ENCODE measurements at regions not wholly inside any gene's neighbourhood (a gene's known extent, or its start where the extent isn't known, plus 50 kb on each side); places are given as distances from the start of the nearest gene placed in this dataset.

- Histone ChIP-seq H3K9me3 (peaks cover 0 to 4% (median 0%) of the 10 kb centered on the region in 8 donors), H3K36me3 (no peaks in the 10 kb centered on the region), H3K4me3 (no peak overlapping the region), H3K27me3 (replicated peaks in 1 of 7) (no peaks in the 10 kb centered on the region), H3K4me1 (no peaks in the 10 kb centered on the region), H3K27ac (no peak overlapping the region)
- DNase-seq, result no peak
- TF ChIP-seq POLR2AphosphoS5 (IDR thresholded peaks at IDR 0.05) (no peak), CTCF (IDR thresholded peaks at IDR 0.05 in 8 of 11, conservative IDR thresholded peaks at IDR 0.05 in 3 of 11) (no peak), POLR2A (IDR thresholded peaks at IDR 0.05) (no peak)
- intact Hi-C loops (cut with DNase I; ENCODE audit: low total_unique reads), result no loop called here
These were observed 540.5 kb downstream of the BTBD3 start for GRCh38 chr20:12458241-12458640.

- DNase-seq, result no peak
- Histone ChIP-seq H3K36me3 (no peaks in the 10 kb centered on the region), H3K27me3 (replicated peaks in 1 of 7) (no peaks in the 10 kb centered on the region), H3K4me3 (no peak overlapping the region), H3K27ac (no peak overlapping the region), H3K9me3 (peaks cover 0 to 4% (median 0%) of the 10 kb centered on the region in 8 donors), H3K4me1 (no peaks in the 10 kb centered on the region)
- intact Hi-C loops (cut with DNase I; ENCODE audit: low total_unique reads), result no loop called here
- TF ChIP-seq POLR2A (IDR thresholded peaks at IDR 0.05), result no peak
- TF ChIP-seq POLR2AphosphoS5 (IDR thresholded peaks at IDR 0.05), result no peak
- TF ChIP-seq CTCF (IDR thresholded peaks at IDR 0.05 in 8 of 11, conservative IDR thresholded peaks at IDR 0.05 in 3 of 11), result no peak
- 82 to 92% (median 87%) methylated on average over 3 of the region's 3 CpGs for WGBS, 5 donors
These were observed 544.7 kb upstream of the SPTLC3 start for GRCh38 chr20:12464036-12464435.

GRCh38 chr20:12466915-12467314 lies 541.9 kb upstream of the SPTLC3 start:
- 27 to 64% (median 49%) methylated on average over 2 of the region's 2 CpGs for WGBS, 5 donors
- Histone ChIP-seq H3K27me3 (replicated peaks in 1 of 7) (no peaks in the 10 kb centered on the region), H3K36me3 (no peaks in the 10 kb centered on the region), H3K27ac (no peak overlapping the region), H3K4me1 (no peaks in the 10 kb centered on the region), H3K9me3 (peaks cover 0 to 8% (median 0%) of the 10 kb centered on the region in 8 donors), H3K4me3 (no peak overlapping the region)
- intact Hi-C loops (cut with DNase I; ENCODE audit: low total_unique reads), result no loop called here
- TF ChIP-seq CTCF (IDR thresholded peaks at IDR 0.05 in 8 of 11, conservative IDR thresholded peaks at IDR 0.05 in 3 of 11) (no peak), POLR2AphosphoS5 (IDR thresholded peaks at IDR 0.05) (no peak), POLR2A (IDR thresholded peaks at IDR 0.05) (no peak)
- no peak for DNase-seq

- H3K4me1 ChIP-seq, result no peaks in the 10 kb centered on the region
- no peak for DNase-seq
- H3K4me3 ChIP-seq, result no peak overlapping the region
- no peaks in the 10 kb centered on the region for H3K27me3 ChIP-seq (replicated peaks in 1 of 7)
- no peaks in the 10 kb centered on the region for H3K36me3 ChIP-seq
- 75 to 83% (median 79%) methylated on average over 4 of the region's 4 CpGs for WGBS, 5 donors
- H3K9me3 ChIP-seq, result peaks cover 0 to 8% (median 0%) of the 10 kb centered on the region in 8 donors
- no peak overlapping the region for H3K27ac ChIP-seq
- intact Hi-C loops (cut with DNase I; ENCODE audit: low total_unique reads), result no loop called here
- TF ChIP-seq CTCF (IDR thresholded peaks at IDR 0.05 in 8 of 11, conservative IDR thresholded peaks at IDR 0.05 in 3 of 11), result no peak
- no peak for TF ChIP-seq POLR2A (IDR thresholded peaks at IDR 0.05)
- TF ChIP-seq POLR2AphosphoS5 (IDR thresholded peaks at IDR 0.05), result no peak
These were observed 541.0 kb upstream of the SPTLC3 start for GRCh38 chr20:12467758-12468157.
